ENCODE measurements at regions not wholly inside any gene's neighbourhood (a gene's known extent, or its start where the extent isn't known, plus 50 kb on each side); places are given as distances from the start of the nearest gene placed in this dataset.

DNA sequence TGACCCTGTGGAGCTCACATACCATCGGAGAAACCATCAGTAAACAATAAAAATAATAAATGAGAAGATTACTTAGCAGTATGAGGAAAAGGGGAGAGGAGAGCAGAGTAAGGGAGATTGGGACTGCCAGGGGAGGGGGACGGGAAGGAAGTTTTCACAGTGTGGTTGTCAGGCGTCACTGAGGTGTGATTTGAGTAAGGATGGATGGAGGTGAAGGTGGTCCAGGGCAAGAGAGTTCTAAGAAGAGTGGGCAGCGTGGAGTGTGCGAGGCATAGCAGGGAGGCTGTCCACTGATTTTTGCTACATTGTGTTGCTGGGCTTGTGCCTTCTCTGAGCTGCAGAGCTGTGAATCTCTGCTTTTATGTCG, 119.1 kb downstream of the HPGD start:
- no peaks in the 10 kb centered on the region for H4K20me1 ChIP-seq (ENCODE audit: insufficient read depth)
- H2AFZ ChIP-seq (ENCODE audit: low read depth, low read length) = no peak overlapping the region
- no peak overlapping the region for H3K4me2 ChIP-seq (ENCODE audit: low read length)
- TF ChIP-seq SMC3 (conservative IDR thresholded peaks at IDR 0.05; ENCODE audit: poor library complexity) = no peak
- no peak for TF ChIP-seq TAF1 (IDR thresholded peaks at IDR 0.05; ENCODE audit: low read depth)
- TF ChIP-seq, protein P1, sequence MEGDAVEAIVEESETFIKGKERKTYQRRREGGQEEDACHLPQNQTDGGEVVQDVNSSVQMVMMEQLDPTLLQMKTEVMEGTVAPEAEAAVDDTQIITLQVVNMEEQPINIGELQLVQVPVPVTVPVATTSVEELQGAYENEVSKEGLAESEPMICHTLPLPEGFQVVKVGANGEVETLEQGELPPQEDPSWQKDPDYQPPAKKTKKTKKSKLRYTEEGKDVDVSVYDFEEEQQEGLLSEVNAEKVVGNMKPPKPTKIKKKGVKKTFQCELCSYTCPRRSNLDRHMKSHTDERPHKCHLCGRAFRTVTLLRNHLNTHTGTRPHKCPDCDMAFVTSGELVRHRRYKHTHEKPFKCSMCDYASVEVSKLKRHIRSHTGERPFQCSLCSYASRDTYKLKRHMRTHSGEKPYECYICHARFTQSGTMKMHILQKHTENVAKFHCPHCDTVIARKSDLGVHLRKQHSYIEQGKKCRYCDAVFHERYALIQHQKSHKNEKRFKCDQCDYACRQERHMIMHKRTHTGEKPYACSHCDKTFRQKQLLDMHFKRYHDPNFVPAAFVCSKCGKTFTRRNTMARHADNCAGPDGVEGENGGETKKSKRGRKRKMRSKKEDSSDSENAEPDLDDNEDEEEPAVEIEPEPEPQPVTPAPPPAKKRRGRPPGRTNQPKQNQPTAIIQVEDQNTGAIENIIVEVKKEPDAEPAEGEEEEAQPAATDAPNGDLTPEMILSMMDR (IDR thresholded peaks at IDR 0.05; ENCODE audit: poor library complexity, severe bottlenecking) = no peak
- no peak for TF ChIP-seq REST (IDR thresholded peaks at IDR 0.05; ENCODE audit: borderline replicate concordance)
- TF ChIP-seq RAD21 (conservative IDR thresholded peaks at IDR 0.05) = no peak
- TF ChIP-seq MXI1 (conservative IDR thresholded peaks at IDR 0.05; ENCODE audit: poor library complexity, severe bottlenecking) = no peak
- no peak for TF ChIP-seq EZH2 (IDR thresholded peaks at IDR 0.05; ENCODE audit: borderline replicate concordance, insufficient read depth, low read length, poor library complexity, severe bottlenecking)
- TF ChIP-seq EP300 (conservative IDR thresholded peaks at IDR 0.05; ENCODE audit: poor library complexity, severe bottlenecking) = no peak
- TF ChIP-seq POLR2AphosphoS5 (IDR thresholded peaks at IDR 0.05) = no peak
- no peaks in the 10 kb centered on the region for H3K36me3 ChIP-seq (ENCODE audit: insufficient read depth, low read length)
- no peaks in the 10 kb centered on the region for H3K27me3 ChIP-seq (ENCODE audit: insufficient read depth, low read depth, low read length)
- no peaks in the 10 kb centered on the region for H3K9me2 ChIP-seq (ENCODE audit: insufficient read depth, low read length)
- H3K4me3 ChIP-seq (ENCODE audit: low read length) = no peak overlapping the region
- no peaks in the 10 kb centered on the region for H3K79me2 ChIP-seq (replicated peaks; ENCODE audit: insufficient read depth, low read length)
- no peak overlapping the region for H3K27ac ChIP-seq (ENCODE audit: low read length)
- H3K9me3 ChIP-seq (ENCODE audit: low read length) = no peaks in the 10 kb centered on the region
- H3F3A ChIP-seq (ENCODE audit: insufficient read depth, low read length, poor library complexity, severe bottlenecking) = no peaks in the 10 kb centered on the region
- no peak overlapping the region for H3K9ac ChIP-seq (ENCODE audit: low read length)

DNA sequence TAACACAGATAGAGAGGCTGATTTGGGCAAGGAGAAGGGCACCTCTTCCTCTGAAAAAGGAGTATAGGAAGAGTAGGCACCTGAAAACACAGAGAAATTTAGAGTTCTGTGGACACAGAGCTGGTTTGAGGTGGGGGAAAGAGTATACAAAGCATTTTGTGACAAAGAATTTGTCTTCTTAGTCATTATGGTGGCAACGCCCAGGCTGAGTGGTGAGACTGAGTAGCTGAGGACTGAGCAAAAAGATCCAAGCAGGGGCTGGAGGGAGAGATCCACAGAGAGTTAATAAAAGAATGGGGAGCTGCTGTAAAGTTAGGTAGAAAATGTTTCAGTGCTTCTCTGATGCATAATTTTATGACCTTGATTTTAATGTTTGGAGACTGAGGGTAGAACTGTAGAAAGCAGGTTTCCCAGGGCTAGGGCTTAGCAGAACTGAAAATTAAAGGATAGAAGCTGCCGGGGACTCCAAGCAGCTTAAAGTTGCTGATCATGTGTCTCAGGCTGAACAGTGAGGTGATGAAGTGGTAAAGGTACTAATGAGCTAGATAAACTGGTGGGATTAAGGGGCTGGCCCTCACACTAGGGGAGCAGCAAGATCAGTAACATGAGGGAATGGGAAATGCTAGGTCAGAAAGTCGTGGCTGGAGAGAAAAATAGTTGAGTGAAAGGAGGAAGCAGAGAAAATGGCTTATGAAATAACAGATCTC, 118.9 kb downstream of the CEP44 start:
- Histone ChIP-seq H3F3A (ENCODE audit: insufficient read depth, low read length, poor library complexity, severe bottlenecking) (no peaks in the 10 kb centered on the region), H3K4me2 (ENCODE audit: low read length) (no peak overlapping the region), H2AFZ (ENCODE audit: low read depth, low read length) (no peak overlapping the region), H3K36me3 (ENCODE audit: insufficient read depth, low read length) (no peaks in the 10 kb centered on the region), H4K20me1 (ENCODE audit: insufficient read depth) (no peaks in the 10 kb centered on the region), H3K27me3 (ENCODE audit: insufficient read depth, low read depth, low read length) (no peaks in the 10 kb centered on the region), H3K9ac (ENCODE audit: low read length) (no peak overlapping the region), H3K9me3 (ENCODE audit: low read length) (no peaks in the 10 kb centered on the region), H3K79me2 (replicated peaks; ENCODE audit: insufficient read depth, low read length) (no peaks in the 10 kb centered on the region), H3K9me2 (ENCODE audit: insufficient read depth, low read length) (no peaks in the 10 kb centered on the region), H3K4me3 (ENCODE audit: low read length) (no peak overlapping the region), H3K27ac (ENCODE audit: low read length) (no peak overlapping the region)
- TF ChIP-seq, protein P1 (IDR thresholded peaks at IDR 0.05; ENCODE audit: poor library complexity, severe bottlenecking) = no peak
- TF ChIP-seq POLR2AphosphoS5 (IDR thresholded peaks at IDR 0.05) (no peak), RAD21 (conservative IDR thresholded peaks at IDR 0.05) (no peak), SMC3 (conservative IDR thresholded peaks at IDR 0.05; ENCODE audit: poor library complexity) (no peak), REST (IDR thresholded peaks at IDR 0.05; ENCODE audit: borderline replicate concordance) (no peak), EZH2 (IDR thresholded peaks at IDR 0.05; ENCODE audit: borderline replicate concordance, insufficient read depth, low read length, poor library complexity, severe bottlenecking) (no peak), TAF1 (IDR thresholded peaks at IDR 0.05; ENCODE audit: low read depth) (no peak), MXI1 (conservative IDR thresholded peaks at IDR 0.05; ENCODE audit: poor library complexity, severe bottlenecking) (no peak), EP300 (conservative IDR thresholded peaks at IDR 0.05; ENCODE audit: poor library complexity, severe bottlenecking) (no peak)
